ENCODE measurements at regions not wholly inside any gene's neighbourhood (a gene's known extent, or its start where the extent isn't known, plus 50 kb on each side); places are given as distances from the start of the nearest gene placed in this dataset.

DNA sequence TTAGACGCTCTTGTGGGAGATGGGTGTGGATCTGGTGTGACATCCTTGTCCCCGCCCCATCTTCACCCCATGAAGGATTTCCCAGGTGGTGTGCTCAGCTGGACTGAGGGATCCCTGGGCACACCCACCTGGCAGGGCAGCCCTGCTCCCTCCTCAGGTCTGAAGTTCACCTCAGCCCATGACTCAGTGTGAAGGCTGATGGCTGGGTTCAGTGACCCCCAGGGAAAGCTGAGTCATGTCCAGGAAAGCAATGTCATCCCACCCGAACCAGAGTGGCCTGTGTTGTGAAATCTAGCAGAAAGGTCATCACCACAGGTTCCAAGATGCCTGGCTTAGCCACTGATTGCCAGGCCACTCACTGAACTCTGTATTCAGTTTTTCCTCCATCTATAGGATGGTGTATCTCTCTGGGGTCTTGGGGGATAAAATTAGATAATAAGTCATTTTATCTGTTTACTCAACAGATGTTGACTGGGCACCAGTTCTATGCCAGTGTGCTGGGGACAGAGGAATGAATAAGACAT lies 97.7 kb upstream of the JUN start (continued):
- no peak for TF ChIP-seq ZNF764 (CRISPR knock-in tag; IDR thresholded peaks at IDR 0.05; ENCODE audit: low read depth)
- TF ChIP-seq NONO (IDR thresholded peaks at IDR 0.05; ENCODE audit: low read depth in 2 of 2, low read length in 1 of 2): peak in 1 of 2 experiments; percentile 37; a peak in 1 of 4 replicates
- no peak; the same call in none of the 2 replicates for TF ChIP-seq ZNF583 (CRISPR knock-in tag; IDR thresholded peaks at IDR 0.05)
- TF ChIP-seq, protein P1, sequence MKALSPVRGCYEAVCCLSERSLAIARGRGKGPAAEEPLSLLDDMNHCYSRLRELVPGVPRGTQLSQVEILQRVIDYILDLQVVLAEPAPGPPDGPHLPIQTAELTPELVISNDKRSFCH (CRISPR knock-in tag; IDR thresholded peaks at IDR 0.05): no peak
- TF ChIP-seq, protein P1 (tag; IDR thresholded peaks at IDR 0.05): peak; percentile 94
- 0 out of 4 replicates have a peak, but pooled peaks have one; percentile 6 to 47 for TF ChIP-seq TEAD1 (CRISPR knock-in tag; IDR thresholded peaks at IDR 0.05)
- TF ChIP-seq CCNT2 (IDR thresholded peaks at IDR 0.05; ENCODE audit: borderline replicate concordance, extremely low read depth, insufficient read length, low read depth, low read length): peak; percentile 44
- TF ChIP-seq DDX20 (tag; IDR thresholded peaks at IDR 0.05; ENCODE audit: low read depth): peak; percentile 55; the same call in 1 of the 2 replicates
- TF ChIP-seq DMBX1 (CRISPR knock-in tag; IDR thresholded peaks at IDR 0.05; ENCODE audit: borderline replicate concordance): peak; percentile 90
- TF ChIP-seq, protein P2, sequence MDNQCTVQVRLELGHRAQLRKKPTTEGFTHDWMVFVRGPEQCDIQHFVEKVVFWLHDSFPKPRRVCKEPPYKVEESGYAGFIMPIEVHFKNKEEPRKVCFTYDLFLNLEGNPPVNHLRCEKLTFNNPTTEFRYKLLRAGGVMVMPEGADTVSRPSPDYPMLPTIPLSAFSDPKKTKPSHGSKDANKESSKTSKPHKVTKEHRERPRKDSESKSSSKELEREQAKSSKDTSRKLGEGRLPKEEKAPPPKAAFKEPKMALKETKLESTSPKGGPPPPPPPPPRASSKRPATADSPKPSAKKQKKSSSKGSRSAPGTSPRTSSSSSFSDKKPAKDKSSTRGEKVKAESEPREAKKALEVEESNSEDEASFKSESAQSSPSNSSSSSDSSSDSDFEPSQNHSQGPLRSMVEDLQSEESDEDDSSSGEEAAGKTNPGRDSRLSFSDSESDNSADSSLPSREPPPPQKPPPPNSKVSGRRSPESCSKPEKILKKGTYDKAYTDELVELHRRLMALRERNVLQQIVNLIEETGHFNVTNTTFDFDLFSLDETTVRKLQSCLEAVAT (IDR thresholded peaks at IDR 0.05): peak in 1 of 2 experiments; percentile 54; a peak in 1 of 4 replicates
- TF ChIP-seq ZBTB7A (IDR thresholded peaks at IDR 0.05; ENCODE audit: borderline replicate concordance, control insufficient read depth, low read depth, low read length): peak; percentile 52; the same call in 1 of the 2 replicates
- TF ChIP-seq, protein P3, sequence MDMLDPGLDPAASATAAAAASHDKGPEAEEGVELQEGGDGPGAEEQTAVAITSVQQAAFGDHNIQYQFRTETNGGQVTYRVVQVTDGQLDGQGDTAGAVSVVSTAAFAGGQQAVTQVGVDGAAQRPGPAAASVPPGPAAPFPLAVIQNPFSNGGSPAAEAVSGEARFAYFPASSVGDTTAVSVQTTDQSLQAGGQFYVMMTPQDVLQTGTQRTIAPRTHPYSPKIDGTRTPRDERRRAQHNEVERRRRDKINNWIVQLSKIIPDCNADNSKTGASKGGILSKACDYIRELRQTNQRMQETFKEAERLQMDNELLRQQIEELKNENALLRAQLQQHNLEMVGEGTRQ (CRISPR knock-in tag; IDR thresholded peaks at IDR 0.05): no peak
- TF ChIP-seq NBN (IDR thresholded peaks at IDR 0.05; ENCODE audit: low read depth): peak; percentile 85
- peak in 1 of 2 experiments; percentile 65; a peak in 2 of 4 replicates for TF ChIP-seq MAZ (CRISPR knock-in tag; conservative IDR thresholded peaks at IDR 0.05 in 1 of 2, IDR thresholded peaks at IDR 0.05 in 1 of 2)
- peak; percentile 87 for TF ChIP-seq SMARCC2 (IDR thresholded peaks at IDR 0.05; ENCODE audit: low read depth)
- peak; percentile 95 for TF ChIP-seq MAFF (IDR thresholded peaks at IDR 0.05; ENCODE audit: low read length)
